Brain microvascular endothelial cell (primary cell): ENCODE measurements at regions not wholly inside any gene's neighbourhood (a gene's known extent, or its start where the extent isn't known, plus 50 kb on each side); places are given as distances from the start of the nearest gene placed in this dataset.

ENCODE experiments used
- DNase-seq: peaks from one replicate; pipeline ENCODE4 v3.0.0-alpha.2; 2020
- H3K27ac ChIP-seq: fragments of 250-450 bp; sonication (Bioruptor Pico); 2 replicates; pipeline ENCODE4 v1.5.1; 2020; ENCODE audit warnings: mild to moderate bottlenecking, moderate library complexity
- H3K27me3 ChIP-seq: fragments of 250-450 bp; sonication (Bioruptor Pico); replicated peaks from 2 replicates; pipeline ENCODE4 v1.5.1; 2020; ENCODE audit warnings: mild to moderate bottlenecking
- H3K36me3 ChIP-seq: fragments of 250-450 bp; sonication (Bioruptor Pico); replicated peaks from 2 replicates; pipeline ENCODE4 v1.5.1; 2020; ENCODE audit warnings: mild to moderate bottlenecking
- H3K4me3 ChIP-seq: 2 replicates; pipeline ENCODE4 v1.5.1; 2011; ENCODE audit warnings: low read depth, mild to moderate bottlenecking, control low read depth, low read length, moderate library complexity
- CTCF ChIP-seq: IDR thresholded peaks from 2 replicates; pipeline ENCODE4 v1.5.1; 2011; ENCODE audit warnings: low read depth, mild to moderate bottlenecking, moderate library complexity, low read length, control low read depth, inconsistent platforms; ENCODE audit errors: missing control alignments
- in situ Hi-C: cut with HindIII; loops from 2 replicates; pipeline ENCODE4 v1.10.0; 2017; ENCODE audit warnings: low sequenced_read_pairs, low pct_ligation_motif_present

GRCh38 chr15:31193291-31193690 lies 91.8 kb upstream of the TRPM1 start:
- no peaks in the 10 kb centered on the region for H3K36me3 ChIP-seq
- no peaks in the 10 kb centered on the region for H3K27me3 ChIP-seq
- no peak overlapping the region for H3K4me3 ChIP-seq
- DNase-seq, result no peak
- no peak overlapping the region for H3K27ac ChIP-seq
- no peak for TF ChIP-seq CTCF
- in situ Hi-C loops, result no loop called here

- Histone ChIP-seq H3K4me3 (no peak overlapping the region), H3K36me3 (no peaks in the 10 kb centered on the region), H3K27me3 (no peaks in the 10 kb centered on the region), H3K27ac (no peak overlapping the region)
- in situ Hi-C loops, result no loop called here
- DNase-seq, result no peak
- no peak for TF ChIP-seq CTCF
Observed at GRCh38 chr15:31195871-31196270, 94.3 kb upstream of the TRPM1 start.

GRCh38 chr15:31197497-31198414 lies 96.2 kb upstream of the TRPM1 start:
- TF ChIP-seq CTCF, result peak; percentile 81
- in situ Hi-C loops, result no loop called here
- DNase-seq, result no peak
- H3K4me3 ChIP-seq, result no peak overlapping the region
- H3K27me3 ChIP-seq, result no peaks in the 10 kb centered on the region
- no peaks in the 10 kb centered on the region for H3K36me3 ChIP-seq
- H3K27ac ChIP-seq, result no peak overlapping the region

GRCh38 chr15:31200735-31201151 lies 99.2 kb upstream of the TRPM1 start:
- Histone ChIP-seq H3K27me3 (no peaks in the 10 kb centered on the region), H3K4me3 (no peak overlapping the region), H3K36me3 (no peaks in the 10 kb centered on the region), H3K27ac (no peak overlapping the region)
- in situ Hi-C loops, result loop anchor here (25.0 kb wide), 2 partner anchors 112 to 287 kb away; no protein-coding TSS in a partner anchor
- peak; percentile 66 for TF ChIP-seq CTCF
- DNase-seq, result peak; percentile 56

- H3K4me3 ChIP-seq, result no peak overlapping the region
- no peak overlapping the region for H3K27ac ChIP-seq
- H3K27me3 ChIP-seq, result peaks cover 3% of the 10 kb centered on the region
- in situ Hi-C loops, result loop anchor here (25.0 kb wide), 2 partner anchors 109 to 284 kb away; no protein-coding TSS in a partner anchor
- TF ChIP-seq CTCF, result no peak
- H3K36me3 ChIP-seq, result no peaks in the 10 kb centered on the region
- DNase-seq, result no peak
Observed at GRCh38 chr15:31202953-31203352, 101.4 kb upstream of the TRPM1 start.
